Colon (tissue), 2 donors: ENCODE measurements at regions not wholly inside any gene's neighbourhood (a gene's known extent, or its start where the extent isn't known, plus 50 kb on each side); places are given as distances from the start of the nearest gene placed in this dataset.

Source experiments
- FAIRE-seq: peaks from 2 replicates; lab custom pipeline; 2012; peaks lifted over from hg19 to GRCh38; lab: Jason Lieb, UNC
- donor health status: control.
- donor health status: control.

DNA sequence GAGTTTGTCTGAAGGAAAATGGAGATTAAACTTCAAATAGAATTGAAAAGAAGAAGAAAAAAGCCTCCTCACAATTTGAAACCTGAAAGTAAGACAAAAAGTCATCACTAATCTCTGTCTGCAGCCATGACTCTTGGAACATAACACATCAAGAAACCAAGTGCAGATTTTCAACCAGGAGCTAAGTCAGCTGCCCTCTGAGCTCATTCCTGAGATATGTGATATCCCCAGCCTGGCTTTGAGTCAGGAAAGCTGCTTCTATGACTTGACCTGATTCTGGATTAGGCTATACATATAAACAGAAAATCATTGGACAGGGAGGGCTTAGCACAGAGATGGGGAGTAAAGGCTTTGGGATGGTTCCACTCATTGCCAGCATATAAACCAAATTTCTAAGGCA lies 891.4 kb downstream of the TFAP2A start:
- FAIRE-seq: no peak

DNA sequence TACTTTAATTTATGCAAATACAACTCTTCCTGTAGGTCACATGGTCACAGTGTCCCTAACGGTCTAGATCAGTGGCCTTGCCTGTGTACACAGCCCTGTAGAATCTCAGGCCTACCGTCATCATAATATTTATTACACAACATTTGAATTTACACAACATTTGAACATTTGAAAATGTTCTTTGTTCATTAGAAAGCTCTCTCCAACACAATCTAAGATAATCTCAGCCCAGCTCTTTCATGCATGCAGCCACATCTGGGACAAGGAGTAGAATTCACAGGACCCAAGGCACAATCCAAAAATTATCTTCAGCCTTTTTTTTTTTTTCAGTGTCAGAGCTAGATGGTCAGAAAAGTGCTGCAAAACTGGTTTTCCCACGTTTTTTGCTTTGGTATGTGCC lies 892.8 kb downstream of the TFAP2A start:
- FAIRE-seq: no peak

DNA sequence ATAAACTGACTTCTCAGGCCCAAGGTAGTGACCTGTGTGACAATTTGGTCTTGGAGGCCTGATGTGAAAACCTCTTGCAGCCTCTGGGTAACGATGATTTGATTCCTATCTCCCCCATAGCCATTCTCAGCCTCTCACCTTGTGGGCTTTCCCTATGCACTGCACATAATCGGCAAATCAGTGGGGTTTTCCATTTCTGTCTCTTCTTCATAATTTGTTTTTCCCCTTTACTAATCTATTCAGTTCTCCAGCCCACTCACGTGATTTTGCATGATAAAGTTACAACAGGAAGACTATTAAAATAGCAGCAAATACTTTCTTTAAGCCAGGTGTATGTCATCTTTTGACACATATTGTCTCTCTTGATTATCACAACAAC lies 893.7 kb downstream of the TFAP2A start:
- no peak for FAIRE-seq

DNA sequence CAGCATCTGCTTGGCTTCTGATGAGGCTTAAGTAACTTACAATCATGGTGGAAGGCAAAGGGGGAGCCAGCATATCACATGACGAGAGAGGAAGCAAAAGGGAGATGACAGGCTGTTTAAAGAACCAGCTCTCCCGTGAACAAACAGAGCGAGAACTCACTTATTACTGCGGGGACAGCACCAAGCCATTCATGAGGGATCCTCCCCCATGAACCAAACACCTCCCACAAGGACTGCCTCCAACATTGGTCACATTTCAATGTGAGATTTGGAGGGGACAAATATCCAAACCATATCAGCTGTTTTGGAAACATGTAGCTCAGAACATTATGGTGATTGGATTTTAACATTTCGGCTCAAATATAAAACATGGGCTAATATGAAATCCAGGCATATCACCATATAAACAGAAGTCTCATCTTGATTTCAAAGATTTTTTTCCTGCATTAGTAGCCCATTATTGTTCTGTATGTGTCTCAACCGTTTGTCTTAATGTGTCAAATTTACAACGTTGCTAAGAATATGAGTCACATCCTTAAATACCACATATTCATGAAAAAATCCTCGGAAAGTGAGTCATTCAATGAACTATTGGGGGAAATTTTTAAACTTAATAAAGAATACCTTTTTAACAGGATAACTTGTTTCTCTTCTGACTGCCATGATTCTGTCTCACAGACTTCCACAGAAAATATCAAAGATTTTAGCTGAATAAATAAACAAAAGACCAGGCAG lies 894.3 kb downstream of the TFAP2A start:
- no peak for FAIRE-seq

DNA sequence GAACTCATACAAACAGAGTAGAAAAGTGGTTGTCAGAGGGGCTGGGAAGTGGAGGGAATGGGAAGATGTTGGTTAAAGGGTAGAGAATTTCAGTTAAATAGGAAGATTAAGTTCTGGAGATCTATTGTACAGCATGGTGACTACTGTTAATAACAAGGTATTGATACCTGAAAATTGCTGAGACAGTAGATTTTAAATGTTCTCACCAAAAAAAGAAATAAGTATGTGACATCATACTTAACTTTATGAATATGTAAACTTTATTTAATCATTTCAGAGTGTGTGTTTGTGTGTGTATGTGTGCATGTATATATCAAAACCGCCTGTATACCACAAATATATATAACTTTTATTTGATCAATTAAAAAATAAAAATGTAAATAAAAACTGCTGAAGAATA lies 896.4 kb downstream of the TFAP2A start:
- no peak for FAIRE-seq

DNA sequence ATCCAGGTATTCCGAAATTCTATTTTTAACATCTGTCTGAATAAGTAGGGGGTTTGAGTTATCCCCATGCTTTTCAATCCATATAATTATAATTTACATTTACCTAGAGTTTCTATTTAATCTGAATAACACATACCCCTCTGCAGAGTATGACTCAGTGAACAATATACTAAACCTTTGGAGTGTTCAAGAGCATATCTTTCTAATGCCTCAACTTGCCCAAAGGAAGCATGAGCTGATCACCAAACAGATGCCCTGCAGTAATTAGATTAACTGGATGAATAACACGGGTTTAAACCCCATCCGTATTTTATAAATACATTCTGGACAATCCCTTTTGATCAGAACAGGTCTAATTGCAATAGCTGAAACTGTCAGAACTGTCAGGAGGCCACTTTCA lies 897.1 kb downstream of the TFAP2A start:
- FAIRE-seq: no peak

DNA sequence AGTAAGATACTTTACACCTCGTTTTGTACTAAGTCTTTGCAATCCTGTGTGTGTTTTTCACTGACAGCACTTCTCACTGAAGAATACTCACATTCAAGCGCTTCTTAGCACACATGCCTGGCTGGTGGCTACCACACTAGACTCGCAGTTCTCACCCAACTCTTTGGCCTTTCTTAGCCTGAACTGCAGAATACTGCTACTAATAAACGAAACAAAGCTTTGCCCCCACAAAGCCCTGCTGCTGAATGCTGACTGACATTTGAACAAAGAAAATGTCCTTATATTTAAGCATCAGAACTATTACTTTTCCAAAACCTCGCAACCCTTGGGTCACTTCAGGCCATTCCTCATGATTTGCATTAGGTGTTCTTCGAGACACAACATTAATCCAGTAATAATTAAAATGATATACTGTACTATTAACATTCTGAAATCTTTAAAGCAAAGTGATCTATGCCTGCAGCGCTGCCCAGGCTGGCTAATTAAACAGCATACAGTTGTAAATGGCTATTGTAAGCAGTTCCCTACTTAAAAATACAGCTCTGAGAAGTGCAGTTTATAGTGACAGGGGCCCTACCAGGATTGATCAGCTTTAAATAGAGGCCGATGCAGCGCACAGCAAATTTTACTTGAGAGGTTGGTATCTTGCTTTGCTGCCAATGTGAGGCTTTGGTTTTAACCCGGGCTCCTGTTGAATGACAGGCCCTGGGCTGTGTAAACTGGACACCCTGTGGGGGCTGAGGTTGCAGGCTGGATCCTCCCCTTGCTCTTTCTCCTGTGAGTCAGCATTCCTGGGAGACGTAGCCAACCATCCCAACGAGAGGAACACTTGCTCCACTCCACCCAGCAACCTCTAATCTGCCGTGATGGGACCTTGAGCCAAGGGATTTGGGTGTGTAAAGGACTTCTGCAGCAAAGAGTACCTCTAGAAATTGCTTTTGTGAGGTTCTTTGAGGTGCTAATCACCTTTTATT lies 899.0 kb downstream of the TFAP2A start:
- FAIRE-seq: no peak

DNA sequence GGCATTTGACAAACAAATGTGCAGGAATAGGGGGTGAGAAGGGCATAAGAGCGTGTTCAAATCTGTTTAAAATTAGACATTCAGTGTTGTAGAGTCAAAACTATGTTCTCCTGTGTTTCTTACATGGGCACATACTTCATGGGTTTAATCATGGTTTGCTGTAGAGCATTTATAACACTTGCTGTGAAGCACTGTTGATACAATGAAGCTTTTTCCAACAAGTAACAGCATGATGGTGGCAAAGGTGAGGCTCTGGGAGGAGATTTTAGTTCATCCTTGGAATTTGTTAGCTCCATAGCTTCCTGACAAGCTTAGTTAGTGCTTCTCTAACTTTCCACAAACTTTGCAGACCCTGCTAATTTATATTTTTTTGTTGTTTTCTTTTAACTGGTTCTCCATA lies 900.7 kb downstream of the TFAP2A start:
- no peak for FAIRE-seq

DNA sequence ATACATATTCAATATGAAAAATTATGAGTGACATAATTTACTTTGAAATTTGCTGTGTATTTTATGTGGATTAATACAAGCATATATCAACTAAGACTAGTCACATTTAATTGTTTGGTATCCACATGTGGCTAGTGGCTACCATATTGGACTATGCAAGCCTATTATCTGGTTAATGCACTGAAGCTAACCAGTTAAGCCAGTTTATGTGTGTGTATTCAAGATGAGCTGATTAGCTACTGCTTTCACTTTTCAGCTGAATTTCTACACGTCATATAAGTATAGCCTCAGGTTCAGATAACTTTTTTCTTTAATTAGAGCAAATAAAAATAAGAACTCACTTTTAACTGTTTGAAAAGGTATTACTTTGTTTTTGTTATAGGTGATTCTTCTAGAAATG lies 903.7 kb downstream of the TFAP2A start:
- FAIRE-seq: no peak

DNA sequence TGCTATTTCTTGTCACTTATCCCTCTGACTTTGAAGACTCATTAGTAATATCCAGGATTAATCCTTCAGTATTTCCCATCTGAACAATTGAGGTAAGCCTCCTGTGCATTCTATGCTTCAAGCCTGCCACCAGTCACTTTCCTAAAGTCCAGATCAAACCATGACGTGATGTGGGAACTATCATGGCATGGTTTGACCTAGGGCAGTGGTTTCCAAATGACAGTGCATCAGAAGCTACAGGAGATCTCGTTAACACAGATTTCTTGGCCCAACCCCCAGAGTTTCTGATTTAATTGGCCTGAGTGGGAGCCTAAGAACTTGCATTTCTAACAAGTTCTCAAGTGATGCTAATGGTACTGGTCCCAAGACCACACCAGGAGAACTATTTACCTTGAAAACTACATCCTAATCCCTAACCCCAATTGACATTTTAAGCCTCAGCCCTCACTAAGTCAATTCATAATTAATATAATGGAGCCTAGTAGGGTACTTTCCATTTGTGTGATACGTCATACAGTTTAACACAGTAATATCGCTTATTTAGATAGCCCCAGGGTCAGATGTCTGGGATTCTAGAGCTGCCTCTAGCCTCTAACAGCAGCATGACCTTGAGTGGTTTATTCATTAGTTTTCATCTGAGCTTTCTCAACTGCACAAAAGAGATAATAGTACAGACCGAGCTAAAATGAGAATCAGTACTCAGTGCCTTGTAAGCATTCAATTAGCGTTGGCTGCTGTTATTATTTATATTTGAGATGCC lies 907.6 kb downstream of the TFAP2A start:
- no peak for FAIRE-seq

DNA sequence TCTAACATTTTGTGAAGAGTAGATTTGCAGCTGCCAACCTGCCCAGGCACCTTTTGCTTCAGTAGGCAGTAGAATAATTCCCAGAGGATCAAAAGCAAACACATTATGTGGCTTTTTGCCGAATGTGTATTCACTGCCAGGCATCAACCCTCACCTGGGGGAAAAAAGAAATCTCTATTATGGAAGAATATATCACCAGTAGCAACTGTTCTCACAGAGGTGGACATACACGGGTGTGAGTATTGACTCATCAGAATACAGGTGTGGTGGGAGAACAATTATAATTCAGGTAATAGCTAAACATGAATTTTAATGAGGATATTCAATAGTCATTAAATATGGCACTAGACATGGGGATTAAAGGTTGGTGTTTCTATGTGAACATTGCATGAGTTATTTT lies 910.7 kb downstream of the TFAP2A start:
- no peak for FAIRE-seq

DNA sequence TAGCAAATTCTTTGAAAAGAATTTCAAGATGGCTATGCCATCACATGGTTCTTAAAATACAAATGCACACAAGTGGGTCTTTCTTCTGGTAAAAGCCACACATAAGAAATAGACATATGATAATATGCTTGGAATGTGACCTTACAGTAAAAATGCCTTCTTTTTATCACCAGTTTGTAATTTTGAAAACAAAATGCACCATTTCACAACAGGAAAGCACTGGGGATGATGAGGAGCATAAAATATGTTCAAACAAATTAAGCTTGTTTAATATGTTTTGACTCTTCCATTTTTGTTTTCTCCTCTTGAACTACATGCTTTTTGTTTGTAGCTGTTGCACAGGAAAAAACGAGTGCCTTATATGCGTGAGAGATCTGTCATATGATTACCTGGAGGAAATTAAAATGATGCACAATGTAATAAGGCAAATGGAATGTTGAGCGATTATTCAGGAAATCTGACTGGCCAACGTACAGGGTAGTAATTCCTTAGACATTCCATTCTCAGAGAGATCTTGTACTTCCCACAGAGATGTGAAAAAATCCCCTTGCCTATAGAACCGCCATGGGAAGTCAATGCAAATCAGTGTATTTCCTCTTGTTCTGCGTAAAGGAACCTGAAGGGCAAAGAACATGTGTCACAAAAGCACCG lies 911.6 kb downstream of the TFAP2A start:
- FAIRE-seq: no peak

DNA sequence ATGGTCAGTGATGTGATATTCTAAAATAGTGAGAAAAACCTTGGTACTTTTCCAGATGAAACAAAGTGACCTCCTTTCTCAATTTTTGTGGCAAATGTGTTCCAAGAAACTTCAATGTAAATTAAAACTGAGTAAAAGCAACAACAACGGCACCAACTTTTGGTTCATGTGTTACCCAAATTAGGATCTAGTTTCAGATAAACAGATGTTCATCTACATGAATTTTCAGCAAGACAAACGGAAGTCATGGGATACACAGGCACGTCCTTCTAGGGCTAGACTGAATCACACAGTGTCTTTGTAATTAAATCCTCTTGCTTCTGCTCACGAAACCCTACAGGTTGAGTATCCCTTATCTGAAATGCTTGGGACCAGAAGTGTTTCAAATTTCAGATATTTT lies 915.2 kb downstream of the TFAP2A start:
- no peak for FAIRE-seq

DNA sequence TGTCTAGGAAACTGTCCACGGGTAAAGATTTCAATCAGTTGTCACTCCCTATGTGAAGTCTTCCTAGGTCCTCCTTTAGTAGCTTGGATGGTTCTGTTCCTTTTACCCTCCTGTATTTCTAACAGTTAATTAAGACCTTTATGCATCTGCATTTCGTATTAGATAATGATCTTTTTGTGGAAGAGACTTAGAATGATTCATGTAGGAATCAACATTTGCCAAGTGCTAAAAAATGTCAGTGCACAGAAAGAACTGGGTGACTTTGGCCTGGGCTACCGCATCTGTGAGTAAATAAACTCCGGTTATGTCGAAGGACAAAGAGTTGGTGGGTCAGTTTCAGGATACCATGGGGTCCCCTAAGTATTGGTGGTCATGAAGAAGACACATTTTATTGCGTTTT lies 918.0 kb downstream of the TFAP2A start:
- FAIRE-seq: no peak

DNA sequence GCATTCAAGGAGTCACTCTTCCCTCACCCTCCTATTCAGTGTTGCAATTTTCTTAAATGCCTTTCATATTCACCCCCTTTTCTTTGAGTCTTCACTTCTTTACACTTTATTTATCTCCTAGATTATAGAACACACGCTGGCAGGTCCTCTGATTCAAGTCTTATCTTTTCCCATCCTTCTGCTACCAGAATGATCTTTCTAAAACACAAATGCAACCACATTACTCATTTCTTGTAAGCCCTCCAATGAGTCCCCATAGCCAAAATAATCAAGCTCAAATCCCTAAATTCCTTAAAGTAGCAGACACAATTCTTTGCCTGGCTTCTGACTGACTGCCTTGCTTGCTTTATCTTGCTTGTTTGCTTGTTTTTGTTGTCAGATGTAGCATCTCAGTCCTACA lies 920.0 kb downstream of the TFAP2A start:
- no peak for FAIRE-seq

DNA sequence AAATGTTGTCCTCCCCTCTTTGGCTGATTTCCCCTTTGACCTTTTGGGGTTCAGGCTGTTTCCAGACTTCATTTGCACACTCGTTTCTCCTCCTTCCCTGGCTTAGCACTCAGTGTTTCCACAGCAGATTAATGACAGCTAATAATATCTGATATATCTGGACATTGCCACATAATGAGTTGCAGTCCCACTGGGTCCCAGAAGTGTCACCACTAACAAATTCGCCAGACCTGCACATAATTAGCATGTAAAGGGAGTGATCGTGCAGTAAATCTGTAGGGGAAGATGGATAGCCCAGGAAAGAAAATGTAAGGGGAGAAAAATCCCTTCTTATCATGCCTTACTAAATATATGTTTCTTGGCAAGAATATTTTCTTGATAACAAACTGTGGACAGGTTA lies 922.1 kb downstream of the TFAP2A start:
- no peak for FAIRE-seq

DNA sequence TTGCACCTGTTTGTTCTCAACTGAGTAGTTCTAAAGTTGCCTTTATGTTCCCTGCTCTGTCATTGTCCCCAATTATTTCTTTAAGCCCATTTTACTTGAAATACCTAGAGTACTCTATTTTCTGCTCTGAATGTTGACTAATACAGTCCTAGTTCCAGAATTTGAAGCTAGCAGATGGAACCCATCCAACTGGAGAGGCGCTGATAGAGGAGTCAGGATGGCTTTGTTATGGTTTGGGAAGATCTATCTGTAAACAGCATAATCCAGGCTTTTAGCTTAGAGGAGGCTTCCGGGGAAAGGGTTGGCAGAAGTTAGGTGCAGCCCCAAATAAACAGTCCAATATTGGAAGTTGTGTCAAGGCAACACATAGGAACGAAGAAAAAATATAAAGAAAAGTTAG lies 927.7 kb downstream of the TFAP2A start:
- FAIRE-seq: no peak

DNA sequence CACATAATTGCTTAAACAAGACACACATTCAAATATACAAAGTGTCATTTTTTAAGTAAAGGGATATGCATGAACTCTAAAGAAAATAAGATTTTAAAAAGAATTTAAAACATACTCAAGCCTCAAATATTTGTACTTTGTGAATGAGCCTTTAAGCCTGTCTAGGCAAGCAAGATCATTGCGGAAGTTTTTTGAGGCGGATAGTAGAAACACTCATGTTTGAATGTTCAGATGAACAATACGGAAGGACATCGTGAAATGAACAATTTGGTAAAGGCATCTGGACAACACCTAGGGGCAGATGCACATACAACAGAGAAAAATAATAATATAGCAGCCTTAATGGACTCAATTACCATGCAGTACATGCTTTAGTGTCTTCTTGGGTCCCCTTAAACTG lies 928.9 kb downstream of the TFAP2A start:
- FAIRE-seq: no peak

DNA sequence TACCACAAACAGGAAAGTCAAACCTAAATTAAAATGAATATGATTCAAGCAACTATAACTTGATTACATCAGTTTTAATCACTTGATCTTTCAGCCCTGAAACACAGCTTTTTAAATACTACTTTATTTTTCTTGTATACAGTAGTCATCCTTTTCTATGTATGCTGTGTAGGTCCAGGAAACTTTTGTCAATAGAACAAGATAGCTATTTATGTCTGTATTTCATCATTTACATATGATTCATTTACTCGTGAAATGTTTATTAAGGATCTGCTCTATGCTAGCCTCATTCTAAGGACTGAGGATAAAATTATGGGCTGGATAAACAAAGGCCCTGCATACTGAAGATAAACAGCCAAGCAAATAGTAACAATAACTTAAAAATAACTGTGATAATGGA lies 930.2 kb downstream of the TFAP2A start:
- no peak for FAIRE-seq

DNA sequence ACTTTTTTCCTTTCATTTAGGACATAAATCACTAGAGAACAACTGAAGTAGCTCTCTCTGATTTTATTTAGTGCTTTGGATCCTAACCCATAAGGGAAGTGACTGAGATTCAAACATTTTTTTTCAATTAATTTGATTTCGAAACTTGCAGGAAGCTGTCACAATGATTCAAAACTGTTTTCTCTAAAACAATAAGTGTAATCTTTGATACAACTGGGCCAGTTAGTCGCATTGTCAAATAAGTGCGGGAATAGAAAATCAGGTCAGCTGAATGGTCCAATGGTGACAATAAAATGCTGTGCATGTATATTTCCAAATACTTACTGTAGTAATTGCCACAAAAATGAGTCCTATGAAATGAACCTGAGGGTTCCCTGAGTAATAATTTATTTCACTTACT lies 930.8 kb downstream of the TFAP2A start:
- FAIRE-seq: no peak

DNA sequence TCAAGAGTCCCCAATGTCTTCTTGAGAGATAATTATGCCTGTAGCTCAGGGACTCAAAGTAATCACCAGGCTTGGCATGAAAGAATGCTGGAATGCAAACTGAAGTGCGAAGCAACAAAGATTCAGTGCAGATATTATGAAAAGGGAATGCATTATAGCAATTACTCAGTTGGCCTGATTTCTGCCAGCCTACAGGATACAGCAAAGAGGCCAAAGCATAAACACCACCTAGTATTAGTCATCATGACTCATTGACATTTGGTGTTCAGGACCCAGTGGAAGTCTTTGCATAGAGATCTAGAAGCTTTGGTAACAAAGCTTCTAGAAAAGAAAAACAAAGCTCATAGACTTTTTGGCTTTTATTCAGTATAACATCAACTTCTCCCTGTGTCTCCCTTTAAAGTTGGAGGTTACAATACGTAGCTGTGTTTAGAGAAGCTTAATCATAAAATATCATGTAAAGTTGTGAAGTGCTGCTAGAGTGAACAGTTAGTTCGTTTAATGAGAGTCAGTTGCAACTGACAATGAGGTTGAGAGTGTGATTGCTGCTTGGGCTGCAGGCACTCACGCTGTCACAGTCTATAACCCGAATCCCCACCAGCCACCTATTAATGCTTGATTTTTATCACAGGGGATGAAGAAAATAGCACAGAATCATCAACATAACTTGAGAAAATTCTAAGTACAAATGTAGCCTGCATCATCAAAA lies 932.7 kb downstream of the TFAP2A start:
- no peak for FAIRE-seq
